Mammary epithelial cell (primary cell): ENCODE measurements at regions not wholly inside any gene's neighbourhood (a gene's known extent, or its start where the extent isn't known, plus 50 kb on each side); places are given as distances from the start of the nearest gene placed in this dataset.

Experiments used
- EZH2 ChIP-seq: IDR thresholded peaks from 2 replicates; pipeline ENCODE4 v1.6.1; 2012; ENCODE audit warnings: low read length, inconsistent platforms, borderline replicate concordance
- TF ChIP-seq, protein P1 (sequence below), 2 donors: IDR thresholded peaks in 1 of 2; conservative IDR thresholded peaks in 1 of 2; 2 replicates each; pipeline ENCODE4 v1.5.1; 2011 to 2012; ENCODE audit warnings: inconsistent platforms in 2 of 2, low read length in 2 of 2, mild to moderate bottlenecking in 2 of 2, control low read depth in 1 of 2, low read depth in 1 of 2; ENCODE audit not compliant: insufficient read depth in 1 of 2; ENCODE audit errors: extremely low read depth in 1 of 2

DNA sequence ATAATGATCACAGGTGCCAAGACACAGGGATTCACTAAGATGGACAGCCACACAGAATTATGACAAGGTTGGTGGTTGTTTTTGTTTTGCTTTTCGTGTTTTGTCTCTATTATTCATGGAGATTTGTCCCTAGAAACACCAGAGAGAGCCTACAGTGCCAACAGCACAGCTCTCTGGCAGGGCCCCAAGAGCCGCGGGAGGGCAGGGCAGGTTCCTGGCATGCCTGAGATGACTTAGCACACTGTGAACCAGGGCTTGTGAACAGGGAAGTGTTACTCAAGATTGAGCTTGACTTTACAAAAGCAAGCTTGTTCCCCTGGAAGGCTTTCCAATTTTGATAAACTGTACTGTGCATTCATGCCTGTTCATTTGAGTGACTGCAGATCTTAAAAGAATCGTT is 437.4 kb upstream of the SALL3 start:
- TF ChIP-seq, protein P1, sequence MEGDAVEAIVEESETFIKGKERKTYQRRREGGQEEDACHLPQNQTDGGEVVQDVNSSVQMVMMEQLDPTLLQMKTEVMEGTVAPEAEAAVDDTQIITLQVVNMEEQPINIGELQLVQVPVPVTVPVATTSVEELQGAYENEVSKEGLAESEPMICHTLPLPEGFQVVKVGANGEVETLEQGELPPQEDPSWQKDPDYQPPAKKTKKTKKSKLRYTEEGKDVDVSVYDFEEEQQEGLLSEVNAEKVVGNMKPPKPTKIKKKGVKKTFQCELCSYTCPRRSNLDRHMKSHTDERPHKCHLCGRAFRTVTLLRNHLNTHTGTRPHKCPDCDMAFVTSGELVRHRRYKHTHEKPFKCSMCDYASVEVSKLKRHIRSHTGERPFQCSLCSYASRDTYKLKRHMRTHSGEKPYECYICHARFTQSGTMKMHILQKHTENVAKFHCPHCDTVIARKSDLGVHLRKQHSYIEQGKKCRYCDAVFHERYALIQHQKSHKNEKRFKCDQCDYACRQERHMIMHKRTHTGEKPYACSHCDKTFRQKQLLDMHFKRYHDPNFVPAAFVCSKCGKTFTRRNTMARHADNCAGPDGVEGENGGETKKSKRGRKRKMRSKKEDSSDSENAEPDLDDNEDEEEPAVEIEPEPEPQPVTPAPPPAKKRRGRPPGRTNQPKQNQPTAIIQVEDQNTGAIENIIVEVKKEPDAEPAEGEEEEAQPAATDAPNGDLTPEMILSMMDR (conservative IDR thresholded peaks at IDR 0.05 in 1 of 2, IDR thresholded peaks at IDR 0.05 in 1 of 2; ENCODE audit: extremely low read depth in 1 of 2, insufficient read depth in 1 of 2, low read depth in 1 of 2, low read length in 2 of 2) = no peak
- no peak for TF ChIP-seq EZH2
